ENCODE measurements at regions not wholly inside any gene's neighbourhood (a gene's known extent, or its start where the extent isn't known, plus 50 kb on each side); places are given as distances from the start of the nearest gene placed in this dataset.

- TF ChIP-seq CTCF (IDR thresholded peaks at IDR 0.05; ENCODE audit: insufficient read depth, low read length, poor library complexity, severe bottlenecking) (no peak), EZH2phosphoT487 (conservative IDR thresholded peaks at IDR 0.05; ENCODE audit: low read length) (no peak)
Observed at GRCh38 chr2:21544392-21544791, 420.6 kb downstream of the TDRD15 start.
